Liver (tissue), 7 donors: ENCODE measurements at regions not wholly inside any gene's neighbourhood (a gene's known extent, or its start where the extent isn't known, plus 50 kb on each side); places are given as distances from the start of the nearest gene placed in this dataset.

Source experiments
- DNase-seq: peaks from one replicate; pipeline ENCODE4 v3.0.0-alpha.2; 2017; ENCODE audit warnings: low spot score
- H3K27ac ChIP-seq, 2 donors: one replicate each; pipeline ENCODE4 v1.7.0; 2013; ENCODE audit warnings: inconsistent platforms in 2 of 2, low read length in 2 of 2, control low read depth in 1 of 2, low read depth in 1 of 2, mild to moderate bottlenecking in 1 of 2
- H3K27me3 ChIP-seq, 4 donors: one replicate each; pipeline versions ENCODE4 v1.6.1 to v1.7.0; 2013; ENCODE audit warnings: low read length in 3 of 4, inconsistent platforms in 1 of 4, mild to moderate bottlenecking in 1 of 4, moderate library complexity in 1 of 4; ENCODE audit not compliant: control insufficient read depth in 4 of 4, insufficient read depth in 4 of 4
- H3K36me3 ChIP-seq, 4 donors: one replicate each; pipeline versions ENCODE4 v1.6.1 to v1.7.0; 2013; ENCODE audit warnings: low read length in 3 of 4, mild to moderate bottlenecking in 3 of 4, low read depth in 1 of 4, moderate library complexity in 1 of 4; ENCODE audit not compliant: control insufficient read depth in 4 of 4, insufficient read depth in 3 of 4
- H3K4me1 ChIP-seq, 4 donors: one replicate each; pipeline versions ENCODE4 v1.6.1 to v1.7.0; 2013; ENCODE audit warnings: low read length in 3 of 4, mild to moderate bottlenecking in 3 of 4, moderate library complexity in 1 of 4; ENCODE audit not compliant: control insufficient read depth in 4 of 4, insufficient read depth in 4 of 4
- H3K4me3 ChIP-seq, 3 donors: one replicate each; pipeline versions ENCODE4 v1.6.1 to v1.7.0; 2013; ENCODE audit warnings: low read length in 3 of 3, control low read depth in 1 of 3, low read depth in 1 of 3, mild to moderate bottlenecking in 1 of 3
- H3K9ac ChIP-seq, 2 donors: one replicate each; pipeline ENCODE4 v1.7.0; 2013; ENCODE audit warnings: low read length in 2 of 2, mild to moderate bottlenecking in 2 of 2, moderate library complexity in 2 of 2, control low read depth in 1 of 2, low read depth in 1 of 2
- H3K9me3 ChIP-seq, 4 donors: one replicate each; pipeline versions ENCODE4 v1.6.1 to v1.7.0; 2013; ENCODE audit warnings: low read length in 3 of 4; ENCODE audit not compliant: control insufficient read depth in 4 of 4
- GABPA ChIP-seq, 2 donors: IDR thresholded peaks in 1 of 2; conservative IDR thresholded peaks in 1 of 2; 2 replicates each; pipeline ENCODE4 v1.6.1; 2016; ENCODE audit warnings: antibody characterized with exemption in 2 of 2, mild to moderate bottlenecking in 1 of 2, moderate library complexity in 1 of 2
- HNF4G ChIP-seq: IDR thresholded peaks from 2 replicates; pipeline ENCODE4 v1.6.1; 2016; ENCODE audit warnings: antibody characterized with exemption
- JUND ChIP-seq, 2 donors: IDR thresholded peaks; 2 replicates each; pipeline ENCODE4 v1.6.1; 2016; ENCODE audit warnings: antibody characterized with exemption in 2 of 2
- MAX ChIP-seq: IDR thresholded peaks from 2 replicates; pipeline ENCODE4 v1.6.1; 2016; ENCODE audit warnings: antibody characterized with exemption
- NR2F2 ChIP-seq: IDR thresholded peaks from 2 replicates; pipeline ENCODE4 v1.6.1; 2016; ENCODE audit warnings: antibody characterized with exemption
- REST ChIP-seq: IDR thresholded peaks from 2 replicates; pipeline ENCODE4 v1.6.1; 2016; ENCODE audit warnings: antibody characterized with exemption, mild to moderate bottlenecking
- RXRA ChIP-seq, 2 donors: IDR thresholded peaks; 2 replicates each; pipeline ENCODE4 v1.6.1; 2017 to 2018; ENCODE audit warnings: antibody characterized with exemption in 2 of 2, mild to moderate bottlenecking in 1 of 2
- ZBTB33 ChIP-seq: IDR thresholded peaks from 2 replicates; pipeline ENCODE4 v1.6.1; 2016; ENCODE audit warnings: antibody characterized with exemption
- WGBS: extraction: QIAGEN DNeasy Blood & Tissue Kit; methylation state at CpG from one replicate; pipeline ENCODE4 v1.1.7; 2013; 5-methylcytosine and 5-hydroxymethylcytosine counted together
- donor health status: healthy.
- donor health status: healthy.
- donor health status: healthy.
- donor health status: healthy.

- no peaks in the 10 kb centered on the region for H3K9me3 ChIP-seq
- no peak overlapping the region for H3K4me3 ChIP-seq
- no peak overlapping the region for H3K27ac ChIP-seq
- no peaks in the 10 kb centered on the region for H3K27me3 ChIP-seq
- H3K36me3 ChIP-seq: no peaks in the 10 kb centered on the region
- H3K4me1 ChIP-seq: no peaks in the 10 kb centered on the region
- H3K9ac ChIP-seq: no peak overlapping the region
- DNase-seq: no peak
- WGBS: 77% methylated on average over 11 of the region's 11 CpGs
- no peak for TF ChIP-seq ZBTB33
Observed at GRCh38 chr20:24785141-24786110, 163.6 kb upstream of the CST7 start.

- Histone ChIP-seq H3K4me1 (no peaks in the 10 kb centered on the region), H3K9ac (no peak overlapping the region), H3K9me3 (no peaks in the 10 kb centered on the region), H3K27me3 (no peaks in the 10 kb centered on the region), H3K27ac (no peak overlapping the region), H3K4me3 (no peak overlapping the region), H3K36me3 (no peaks in the 10 kb centered on the region)
- DNase-seq: no peak
- TF ChIP-seq NR2F2 (no peak), HNF4G (no peak), ZBTB33 (no peak), REST (no peak), JUND (IDR thresholded peaks at IDR 0.05) (no peak), RXRA (IDR thresholded peaks at IDR 0.05) (no peak), GABPA (IDR thresholded peaks at IDR 0.05 in 1 of 2, conservative IDR thresholded peaks at IDR 0.05 in 1 of 2) (no peak), MAX (no peak)
- WGBS: 84% methylated on average over 12 of the region's 12 CpGs
Observed at GRCh38 chr20:24786111-24786495, 163.0 kb upstream of the CST7 start.
